DND-41 (cell line): ENCODE measurements at regions not wholly inside any gene's neighbourhood (a gene's known extent, or its start where the extent isn't known, plus 50 kb on each side); places are given as distances from the start of the nearest gene placed in this dataset.

Experiments
- ATAC-seq: fragments of 200-7000 bp; cut with Tn5 transposase; 3 replicates; pipeline ENCODE4 v1.9.1; 2021; ENCODE audit warnings: low read depth; ENCODE audit not compliant: insufficient read depth
- DNase-seq: peaks from one replicate; pipeline ENCODE4 v3.0.0-alpha.2; 2020
- H2AFZ ChIP-seq: 2 replicates; pipeline ENCODE4 v1.6.0; 2012; ENCODE audit warnings: low read depth, low read length
- H3K27ac ChIP-seq: 2 replicates; pipeline ENCODE4 v1.5.1; 2012; ENCODE audit warnings: low read length, inconsistent platforms
- H3K27me3 ChIP-seq: fragments of 200-600 bp; sonication (generic); 2 replicates; pipeline ENCODE4 v1.6.0; 2012; ENCODE audit warnings: low read length, mild to moderate bottlenecking, inconsistent platforms; ENCODE audit not compliant: insufficient read depth, poor library complexity
- H3K36me3 ChIP-seq: 2 replicates; pipeline ENCODE4 v1.5.1; 2012; ENCODE audit warnings: low read length, inconsistent platforms; ENCODE audit not compliant: insufficient read depth
- H3K4me1 ChIP-seq: 2 replicates; pipeline ENCODE4 v1.5.1; 2012; ENCODE audit warnings: mild to moderate bottlenecking, low read length; ENCODE audit not compliant: insufficient read depth
- H3K4me2 ChIP-seq: 2 replicates; pipeline ENCODE4 v1.6.0; 2012; ENCODE audit warnings: mild to moderate bottlenecking, moderate library complexity, low read length, inconsistent platforms; ENCODE audit not compliant: insufficient read depth
- H3K4me3 ChIP-seq, 2 experiments: fragments of 200-600 bp in 1 of 2; shearing (Covaris generic) in 1 of 2; 2 replicates each; pipeline ENCODE4 v1.5.1; 2012 to 2016; ENCODE audit warnings: inconsistent platforms in 2 of 2, low read length in 2 of 2, mild to moderate bottlenecking in 2 of 2, low read depth in 1 of 2, moderate library complexity in 1 of 2
- H3K79me2 ChIP-seq: 2 replicates; pipeline ENCODE4 v1.6.0; 2012; ENCODE audit warnings: low read length, inconsistent platforms; ENCODE audit not compliant: insufficient read depth
- H3K9ac ChIP-seq: 2 replicates; pipeline ENCODE4 v1.6.0; 2012; ENCODE audit warnings: low read depth, mild to moderate bottlenecking, inconsistent platforms, low read length, moderate library complexity
- H3K9me3 ChIP-seq: 2 replicates; pipeline ENCODE4 v1.5.1; 2012; ENCODE audit warnings: low read length, moderate library complexity, mild to moderate bottlenecking, inconsistent platforms; ENCODE audit not compliant: insufficient read depth, severe bottlenecking
- H4K20me1 ChIP-seq: 2 replicates; pipeline ENCODE4 v1.6.0; 2012; ENCODE audit warnings: low read length; ENCODE audit not compliant: insufficient read depth
- EZH2 ChIP-seq: IDR thresholded peaks from 3 replicates; pipeline ENCODE4 v1.6.1; 2012; ENCODE audit warnings: borderline replicate concordance, low read depth, mild to moderate bottlenecking, moderate library complexity, low read length, inconsistent platforms; ENCODE audit not compliant: severe bottlenecking
- TF ChIP-seq, protein P1 (sequence below): IDR thresholded peaks from 2 replicates; pipeline ENCODE4 v1.5.1; 2012; ENCODE audit warnings: borderline replicate concordance, low read length, moderate library complexity, mild to moderate bottlenecking; ENCODE audit not compliant: poor library complexity, severe bottlenecking; ENCODE audit errors: extremely low read depth

- Histone ChIP-seq H3K79me2 (no peaks in the 10 kb centered on the region), H3K9me3 (no peaks in the 10 kb centered on the region), H3K27ac (no peak overlapping the region), H4K20me1 (no peaks in the 10 kb centered on the region), H2AFZ (no peak overlapping the region), H3K4me1 (no peaks in the 10 kb centered on the region), H3K36me3 (no peaks in the 10 kb centered on the region), H3K27me3 (no peaks in the 10 kb centered on the region), H3K9ac (no peak overlapping the region), H3K4me3 (no peak overlapping the region), H3K4me2 (no peak overlapping the region)
- ATAC-seq, result no peak
- DNase-seq, result no peak
- no peak for TF ChIP-seq EZH2
- TF ChIP-seq, protein P1, sequence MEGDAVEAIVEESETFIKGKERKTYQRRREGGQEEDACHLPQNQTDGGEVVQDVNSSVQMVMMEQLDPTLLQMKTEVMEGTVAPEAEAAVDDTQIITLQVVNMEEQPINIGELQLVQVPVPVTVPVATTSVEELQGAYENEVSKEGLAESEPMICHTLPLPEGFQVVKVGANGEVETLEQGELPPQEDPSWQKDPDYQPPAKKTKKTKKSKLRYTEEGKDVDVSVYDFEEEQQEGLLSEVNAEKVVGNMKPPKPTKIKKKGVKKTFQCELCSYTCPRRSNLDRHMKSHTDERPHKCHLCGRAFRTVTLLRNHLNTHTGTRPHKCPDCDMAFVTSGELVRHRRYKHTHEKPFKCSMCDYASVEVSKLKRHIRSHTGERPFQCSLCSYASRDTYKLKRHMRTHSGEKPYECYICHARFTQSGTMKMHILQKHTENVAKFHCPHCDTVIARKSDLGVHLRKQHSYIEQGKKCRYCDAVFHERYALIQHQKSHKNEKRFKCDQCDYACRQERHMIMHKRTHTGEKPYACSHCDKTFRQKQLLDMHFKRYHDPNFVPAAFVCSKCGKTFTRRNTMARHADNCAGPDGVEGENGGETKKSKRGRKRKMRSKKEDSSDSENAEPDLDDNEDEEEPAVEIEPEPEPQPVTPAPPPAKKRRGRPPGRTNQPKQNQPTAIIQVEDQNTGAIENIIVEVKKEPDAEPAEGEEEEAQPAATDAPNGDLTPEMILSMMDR, result no peak
Observed at GRCh38 chr19:28882818-28883217, 330.1 kb downstream of the UQCRFS1 start.

GRCh38 chr19:28881616-28882015 is 331.3 kb downstream of the UQCRFS1 start:
- no peak for ATAC-seq
- H3K36me3 ChIP-seq, result no peaks in the 10 kb centered on the region
- no peaks in the 10 kb centered on the region for H4K20me1 ChIP-seq
- no peak overlapping the region for H3K4me3 ChIP-seq
- DNase-seq, result no peak
- no peaks in the 10 kb centered on the region for H3K4me1 ChIP-seq
- TF ChIP-seq, protein P1, result no peak
- no peak for TF ChIP-seq EZH2
- no peaks in the 10 kb centered on the region for H3K9me3 ChIP-seq
- H3K27me3 ChIP-seq, result no peaks in the 10 kb centered on the region
- no peak overlapping the region for H2AFZ ChIP-seq
- H3K27ac ChIP-seq, result no peak overlapping the region
- no peaks in the 10 kb centered on the region for H3K79me2 ChIP-seq
- no peak overlapping the region for H3K4me2 ChIP-seq
- no peak overlapping the region for H3K9ac ChIP-seq

DNA sequence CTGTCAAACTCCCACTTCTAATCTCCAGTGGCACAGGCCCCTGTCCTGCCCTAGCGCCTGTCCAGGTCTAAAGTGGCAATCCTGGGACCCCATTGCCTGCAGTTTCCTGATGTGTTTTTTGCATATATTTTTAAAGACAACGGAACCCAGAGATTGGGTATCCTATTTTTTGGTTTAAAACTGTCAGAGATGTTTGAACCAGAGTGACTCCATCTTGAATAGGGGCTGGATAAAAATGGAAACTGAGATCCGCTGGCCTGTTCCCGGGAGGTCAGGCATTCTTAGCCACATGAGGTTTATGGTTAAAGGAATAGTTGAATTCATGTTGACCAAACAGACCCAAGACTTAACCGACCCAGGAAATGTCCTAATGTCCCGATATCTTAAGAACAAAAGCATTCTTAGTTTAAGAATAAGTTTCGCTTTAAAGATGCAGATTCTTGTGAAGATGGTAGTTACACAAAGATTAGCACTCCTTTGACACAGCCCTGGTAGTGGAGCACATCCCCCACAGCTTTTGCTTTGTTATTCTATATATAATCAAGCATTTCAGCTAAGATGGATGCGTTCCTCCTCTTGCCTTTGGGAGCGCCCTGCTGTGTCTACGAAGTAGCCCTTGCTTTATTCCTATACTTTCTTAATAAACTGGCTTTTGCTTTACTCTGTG is 332.1 kb downstream of the UQCRFS1 start:
- DNase-seq, result no peak
- H3K27me3 ChIP-seq, result no peaks in the 10 kb centered on the region
- no peak overlapping the region for H3K27ac ChIP-seq
- no peaks in the 10 kb centered on the region for H3K4me1 ChIP-seq
- H3K4me3 ChIP-seq, result no peak overlapping the region
- no peaks in the 10 kb centered on the region for H3K79me2 ChIP-seq
- no peak overlapping the region for H3K4me2 ChIP-seq
- no peak for ATAC-seq
- H3K9ac ChIP-seq, result no peak overlapping the region
- H2AFZ ChIP-seq, result no peak overlapping the region
- H3K36me3 ChIP-seq, result no peaks in the 10 kb centered on the region
- H3K9me3 ChIP-seq, result no peaks in the 10 kb centered on the region
- TF ChIP-seq, protein P1, result no peak
- no peak for TF ChIP-seq EZH2
- H4K20me1 ChIP-seq, result no peaks in the 10 kb centered on the region
